NCI-H345 treated with DMSO at 0.1 percent for 48 hours (cell line): ENCODE measurements at regions not wholly inside any gene's neighbourhood (a gene's known extent, or its start where the extent isn't known, plus 50 kb on each side); places are given as distances from the start of the nearest gene placed in this dataset.

Experiments used
- DNase-seq: peaks from one replicate; lab custom pipeline; 2025; ENCODE audit not compliant: unreplicated experiment; lab: John Stamatoyannopoulos, UW

- DNase-seq = no peak
Measured at GRCh38 chr13:30128095-30128494, 179.3 kb downstream of the KATNAL1 start.

DNA sequence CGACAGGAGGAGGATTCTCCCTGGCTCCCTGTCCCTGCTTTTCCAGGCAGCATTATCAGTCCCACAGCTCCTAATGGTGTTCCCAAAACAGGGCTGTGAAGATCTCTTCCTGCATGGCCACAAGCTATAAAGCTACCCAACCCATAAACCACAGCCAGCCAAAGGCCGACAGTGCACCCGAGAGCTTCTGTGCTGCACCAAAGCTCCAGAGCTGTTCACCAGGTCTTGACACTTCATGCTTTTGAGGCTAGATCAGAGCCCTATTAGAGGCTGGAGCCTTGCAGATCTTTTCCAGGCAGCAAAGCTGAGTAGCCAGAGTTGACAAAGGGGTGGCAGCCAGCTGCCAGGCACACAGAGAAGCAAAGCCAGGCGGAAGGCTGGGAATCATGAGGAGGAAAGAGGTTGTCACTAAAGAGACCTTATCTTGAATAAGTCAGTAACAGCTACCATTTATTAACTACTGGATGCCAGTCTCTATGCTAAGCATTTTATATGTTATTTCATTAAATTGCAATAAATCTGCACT lies 180.4 kb downstream of the KATNAL1 start:
- DNase-seq = no peak

DNA sequence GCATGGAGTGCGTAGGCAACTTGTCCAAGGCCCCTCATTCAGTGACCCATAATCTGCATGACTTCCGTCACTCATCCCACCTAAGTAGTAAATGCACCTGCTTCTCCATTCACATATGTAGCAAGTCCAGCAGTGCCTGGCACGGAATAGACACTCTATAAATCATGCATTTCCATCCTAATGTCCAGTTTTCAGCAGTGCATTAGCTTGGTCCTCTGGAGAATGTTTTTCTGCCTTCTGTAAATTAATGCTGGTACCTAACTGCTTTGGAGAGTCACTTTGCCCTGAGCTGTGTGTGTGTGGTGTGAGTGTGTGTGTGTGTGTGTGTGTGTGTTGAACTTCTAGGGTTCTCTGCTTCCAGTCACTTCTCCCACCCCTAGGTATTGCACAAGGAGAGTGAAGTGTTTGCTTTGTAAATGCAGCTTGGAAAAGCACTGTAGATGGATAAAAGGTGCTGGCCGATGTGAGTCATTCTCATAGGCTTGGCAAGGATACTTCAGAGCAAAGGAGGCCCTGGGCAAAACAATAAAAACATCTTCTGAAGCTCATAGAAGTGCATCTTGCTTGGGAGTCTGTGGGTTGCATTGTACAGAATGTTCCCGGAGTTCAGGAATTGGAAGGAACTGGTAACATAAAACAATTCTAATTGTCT lies 181.8 kb downstream of the KATNAL1 start:
- no peak for DNase-seq

DNA sequence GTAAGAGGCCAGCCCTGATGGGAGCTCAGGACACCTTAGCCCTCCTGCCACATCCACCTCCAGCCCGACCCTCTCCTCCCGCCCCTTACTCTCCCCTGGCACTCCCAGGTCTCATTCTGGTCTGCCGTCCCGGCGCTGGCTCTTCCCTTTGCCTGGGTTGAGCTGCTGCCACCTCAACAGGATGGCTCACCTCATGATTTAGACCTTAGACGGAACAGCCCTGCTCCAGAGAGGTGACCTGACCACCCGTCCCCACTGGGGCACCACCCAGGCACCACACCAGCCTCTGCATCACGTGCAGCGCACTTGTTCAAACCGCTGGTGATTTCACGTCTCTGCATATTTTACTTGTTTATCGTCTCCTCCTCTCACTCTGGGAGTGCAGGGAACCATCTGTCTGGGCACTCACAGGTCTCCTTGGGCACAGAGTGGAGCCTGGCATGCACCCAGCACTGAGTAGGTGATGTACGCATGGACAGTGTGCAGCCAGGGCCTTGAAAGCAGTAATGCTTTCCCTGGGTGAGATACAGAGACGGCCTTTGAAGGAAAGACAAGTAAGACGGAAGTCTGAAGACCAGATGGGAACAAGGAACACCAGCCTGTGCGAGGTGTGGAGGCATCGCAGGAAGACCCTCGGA lies 183.1 kb downstream of the KATNAL1 start:
- DNase-seq = no peak

GRCh38 chr13:30123575-30123974 lies 183.8 kb downstream of the KATNAL1 start:
- DNase-seq = no peak

DNA sequence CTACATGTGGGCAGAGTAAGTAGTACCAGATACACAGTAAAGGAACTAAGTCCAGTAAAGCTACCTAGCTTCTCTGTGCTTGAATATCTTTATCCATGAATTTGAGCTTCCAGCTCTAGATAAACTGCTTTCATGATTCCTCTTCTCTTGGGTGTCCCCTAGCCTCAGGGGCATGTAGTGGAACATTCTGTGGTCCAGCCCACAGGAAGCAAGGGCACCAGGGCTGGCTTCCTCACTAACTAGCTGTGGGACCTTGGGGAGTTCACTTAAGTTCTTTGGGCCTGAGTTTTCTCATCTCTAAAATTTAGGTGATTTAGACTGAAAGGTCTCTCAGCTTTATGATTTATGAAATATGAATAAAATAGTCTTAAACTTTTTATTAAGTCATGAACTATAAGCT lies 185.7 kb downstream of the KATNAL1 start:
- no peak for DNase-seq

- no peak for DNase-seq
Measured at GRCh38 chr13:30121244-30121643, 186.1 kb downstream of the KATNAL1 start.

- no peak for DNase-seq
Measured at GRCh38 chr13:30120133-30120822, 187.1 kb downstream of the KATNAL1 start.

GRCh38 chr13:30119476-30119875 lies 187.9 kb downstream of the KATNAL1 start:
- no peak for DNase-seq

DNA sequence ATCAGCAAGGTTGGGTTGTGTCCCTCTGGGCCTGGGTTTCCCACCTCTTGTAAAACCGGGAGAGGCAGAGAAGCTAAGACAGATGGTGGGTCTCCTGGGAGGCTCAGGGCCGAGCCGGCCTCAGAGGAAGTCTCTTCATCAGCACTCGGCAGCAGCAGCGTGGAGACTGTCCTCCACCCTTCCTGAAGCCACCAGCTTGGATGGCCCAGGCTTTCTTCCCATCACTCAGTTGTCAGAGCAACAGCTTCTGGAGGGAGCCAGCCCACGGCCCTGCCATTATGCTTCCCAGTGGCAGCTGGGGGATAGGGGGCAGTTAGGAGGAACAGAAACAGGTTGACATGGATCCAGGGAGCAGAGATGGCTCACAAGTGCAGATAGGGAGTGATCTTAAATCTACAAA lies 191.0 kb downstream of the KATNAL1 start:
- no peak for DNase-seq

DNA sequence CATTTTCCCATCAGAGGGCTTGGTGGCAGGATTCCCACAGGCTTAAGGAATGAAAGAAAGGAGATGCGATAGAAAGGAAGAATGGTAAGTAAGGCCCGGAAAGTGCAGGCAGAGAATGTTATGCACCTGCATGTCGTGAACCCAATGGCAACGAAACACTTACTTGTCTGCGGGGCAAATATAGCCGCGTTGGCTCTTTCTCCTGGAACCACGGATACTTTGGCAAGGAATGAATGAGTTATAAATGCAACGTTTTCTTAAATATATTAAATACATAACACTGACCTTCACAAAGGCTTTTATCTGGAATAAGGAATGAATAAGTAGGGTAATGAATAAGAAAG lies 192.1 kb downstream of the KATNAL1 start:
- no peak for DNase-seq

DNA sequence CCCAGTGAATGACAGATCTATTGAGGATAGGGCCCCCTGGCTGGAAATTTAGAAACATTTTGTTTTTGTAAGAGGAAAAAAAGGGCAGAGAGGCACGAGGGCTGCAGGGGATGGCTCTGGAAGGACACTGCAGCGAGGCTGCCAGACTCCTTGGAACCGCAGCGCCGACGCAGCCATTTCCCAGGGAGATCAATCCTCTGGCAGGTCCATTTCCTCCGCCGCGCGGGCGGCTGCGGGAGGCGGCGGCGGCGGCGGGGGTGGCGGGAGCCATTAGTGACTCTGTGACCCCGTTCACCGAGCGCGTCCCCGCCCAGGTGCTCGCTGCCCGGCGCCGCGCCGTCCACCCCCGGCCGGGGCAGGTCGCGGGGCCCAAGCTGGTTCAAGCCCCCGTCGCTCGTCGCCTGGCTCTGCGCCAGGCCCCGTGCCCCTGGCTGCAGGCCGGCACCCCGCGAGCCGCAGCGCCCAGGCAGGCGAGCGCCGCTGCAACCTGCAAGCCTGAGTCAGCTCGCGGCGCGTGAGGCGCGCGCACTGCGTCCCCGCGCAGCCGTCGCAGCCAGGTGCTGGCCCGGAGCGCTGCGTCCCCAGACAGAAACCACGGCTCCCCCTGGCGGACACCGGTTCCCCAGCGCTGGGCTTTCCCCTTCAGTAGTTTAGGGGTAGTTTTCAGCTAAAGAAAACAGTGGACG lies 192.6 kb downstream of the KATNAL1 start:
- peak; percentile 77 for DNase-seq

DNA sequence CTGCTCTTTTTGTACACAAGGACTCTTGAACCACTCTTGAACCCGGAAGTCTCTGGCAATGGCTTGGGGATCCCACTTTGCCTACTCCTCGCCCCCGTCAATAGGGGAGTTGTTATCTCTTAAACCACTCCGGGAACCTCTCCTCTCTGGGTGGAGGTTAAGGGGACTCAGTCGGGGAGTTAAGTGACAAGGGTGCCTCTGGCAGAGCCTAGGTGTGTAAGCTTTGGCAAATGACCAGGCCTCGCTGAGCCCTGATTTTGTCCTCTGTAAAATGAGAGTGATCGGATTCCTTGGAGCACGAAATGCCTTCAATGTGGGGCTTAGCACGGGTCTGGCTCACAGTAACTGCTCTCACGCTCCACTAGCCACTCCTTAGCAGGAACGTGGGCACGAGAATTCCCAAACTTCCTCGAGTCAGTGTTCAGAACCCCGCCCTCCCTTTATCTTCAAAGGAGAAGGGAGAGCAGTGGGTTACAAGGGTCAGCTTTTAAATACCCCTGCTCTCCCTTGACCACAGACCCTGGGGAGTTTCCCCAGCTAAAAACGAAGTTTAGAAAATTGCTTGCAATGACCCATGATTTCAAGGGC lies 193.3 kb downstream of the KATNAL1 start:
- DNase-seq = no peak

DNA sequence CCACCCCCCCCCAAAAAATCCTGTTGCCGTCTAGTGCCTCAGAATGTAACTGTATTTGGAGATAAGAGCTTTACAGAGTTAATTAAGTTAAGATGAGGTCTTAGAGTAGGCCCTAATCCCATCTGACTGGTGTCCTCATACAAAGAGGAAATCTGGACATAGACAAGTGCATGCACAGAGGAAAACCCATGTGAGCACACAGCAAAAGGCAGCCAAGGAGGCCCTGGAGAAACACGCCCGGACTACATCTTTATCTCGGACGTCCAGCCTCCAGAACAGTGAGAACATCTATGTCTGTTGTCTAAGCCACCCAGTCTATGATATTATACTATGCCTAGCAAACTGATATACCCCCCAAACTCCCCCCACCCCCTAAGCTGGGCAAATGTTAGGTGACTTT lies 193.8 kb downstream of the KATNAL1 start:
- DNase-seq = no peak

DNA sequence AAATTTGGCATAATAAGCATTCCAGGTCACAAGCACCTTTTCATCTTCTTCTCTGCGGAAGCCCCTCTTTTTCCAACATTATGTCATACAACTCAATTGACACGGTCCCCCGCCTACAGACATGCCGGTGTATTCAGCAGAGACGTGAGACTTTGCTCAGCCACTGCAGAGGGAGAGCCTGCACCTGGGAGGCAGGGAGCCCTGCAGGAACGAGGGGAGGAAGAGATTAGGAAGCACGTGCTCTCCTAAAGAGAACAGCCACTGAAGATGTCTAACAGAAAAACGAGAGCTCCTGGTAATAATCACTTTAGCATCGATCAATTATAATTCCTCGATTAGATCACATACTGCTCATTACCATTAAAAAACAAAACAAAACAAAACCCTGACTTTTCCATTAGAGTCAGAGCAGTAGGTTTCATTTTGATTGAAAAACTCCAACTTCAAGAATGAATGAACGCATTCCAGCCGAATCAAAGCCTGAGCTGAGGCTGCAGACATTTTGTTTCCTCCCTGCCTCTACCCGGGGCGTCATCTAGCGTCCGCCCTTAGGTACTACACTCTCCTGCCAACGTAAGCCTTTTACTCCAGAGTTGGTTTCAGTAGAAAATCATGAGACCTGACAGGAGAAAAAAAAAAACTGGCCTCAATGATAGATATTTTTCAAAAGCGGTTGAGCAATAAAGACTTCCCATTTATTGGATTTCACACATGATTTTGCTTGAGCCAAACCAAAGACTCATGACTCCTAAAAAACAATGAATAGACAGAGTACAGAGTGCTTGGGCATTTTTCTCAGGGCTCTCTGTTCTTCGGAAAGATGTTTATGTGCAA lies 194.5 kb downstream of the KATNAL1 start:
- DNase-seq = peak; percentile 52

GRCh38 chr13:30111810-30112209 lies 195.5 kb downstream of the KATNAL1 start:
- no peak for DNase-seq

DNA sequence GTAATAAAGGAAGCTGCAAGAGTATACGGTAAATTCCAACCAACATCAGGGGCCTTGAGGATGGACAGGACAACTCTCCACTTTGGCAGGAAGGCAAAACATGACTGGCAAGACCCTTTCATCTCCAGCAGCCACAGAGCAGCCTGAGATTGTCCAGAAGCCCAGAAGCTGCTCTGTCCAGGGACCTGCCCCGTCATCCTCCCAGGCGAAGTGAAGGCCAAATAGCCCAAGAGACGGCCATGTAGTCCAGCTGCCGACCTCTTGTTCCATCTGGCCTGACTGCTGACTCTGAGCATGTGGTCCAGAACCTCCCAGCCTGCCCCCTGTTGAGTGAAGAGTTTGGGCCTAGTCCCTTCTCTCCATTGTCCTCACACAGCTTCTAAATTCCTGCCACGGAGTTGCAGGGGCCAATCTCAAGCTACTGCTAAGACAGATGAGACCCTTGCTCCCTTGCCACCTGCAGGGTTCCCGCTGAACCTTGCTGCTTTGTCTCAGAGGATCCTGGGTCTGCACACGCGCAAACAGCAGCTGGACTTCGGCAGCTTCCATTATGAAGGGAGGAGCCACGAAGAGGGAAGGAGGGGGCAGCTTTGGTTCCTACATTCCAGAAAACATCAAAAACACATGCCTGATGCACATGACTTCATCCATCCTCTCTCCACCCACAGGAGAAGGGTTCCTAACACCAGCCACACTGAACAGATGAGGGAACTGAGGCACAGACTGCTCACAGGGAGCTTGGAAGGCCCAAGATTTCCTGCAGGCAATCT lies 196.9 kb downstream of the KATNAL1 start:
- no peak for DNase-seq

DNA sequence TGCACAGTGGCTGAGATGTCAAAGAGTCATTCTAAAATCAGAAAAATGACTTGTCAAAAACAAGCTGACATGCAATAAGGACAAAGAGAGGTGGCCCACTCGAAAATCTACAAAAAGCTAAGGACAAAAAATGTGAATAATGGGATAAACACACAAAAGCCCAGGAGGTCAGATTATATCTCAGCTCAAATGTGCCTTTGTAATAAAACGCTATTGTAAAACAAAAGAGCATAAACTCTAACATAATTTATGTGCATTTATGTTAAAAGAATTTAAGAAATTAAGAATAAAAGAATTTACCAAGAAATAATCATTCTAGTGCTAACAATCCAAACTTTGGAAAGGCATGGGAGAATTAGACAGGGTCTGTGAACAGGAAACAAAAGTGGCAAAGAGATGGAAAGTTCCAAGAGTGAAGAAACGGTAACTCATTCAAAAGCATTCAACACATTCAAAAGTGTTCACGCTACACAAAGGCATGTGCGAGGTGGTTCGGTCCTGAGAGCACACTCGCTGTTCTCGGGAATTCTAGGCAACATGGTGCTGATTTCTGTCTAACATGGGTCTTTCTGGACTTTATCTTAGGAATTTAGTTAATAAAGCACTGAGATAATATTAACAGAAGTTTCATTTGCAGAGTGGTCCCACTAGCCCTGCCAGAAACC lies 197.7 kb downstream of the KATNAL1 start:
- DNase-seq = no peak

- DNase-seq = peak; percentile 58
Measured at GRCh38 chr13:30108913-30109237, 198.5 kb downstream of the KATNAL1 start.
